PFSK-1 (cell line): ENCODE measurements at regions not wholly inside any gene's neighbourhood (a gene's known extent, or its start where the extent isn't known, plus 50 kb on each side); places are given as distances from the start of the nearest gene placed in this dataset.

Experiments
- FOXP2 ChIP-seq: optimal IDR thresholded peaks from 2 replicates; pipeline ENCODE3; 2011; ENCODE audit warnings: borderline replicate concordance, control low read depth, inconsistent platforms; ENCODE audit not compliant: insufficient read depth; ENCODE audit errors: extremely low read length, extremely low read depth
- POLR2AphosphoS5 ChIP-seq: IDR thresholded peaks from 2 replicates; pipeline ENCODE4 v1.6.1; 2012; ENCODE audit warnings: low read depth, mild to moderate bottlenecking, control low read depth, low read length, moderate library complexity
- REST ChIP-seq, 2 experiments: IDR thresholded peaks; 2 replicates each; pipeline versions ENCODE4 v1.6.1 to v1.8.0; 2011 to 2012; ENCODE audit warnings: low read depth in 2 of 2, low read length in 2 of 2, control low read depth in 1 of 2, inconsistent platforms in 1 of 2, mild to moderate bottlenecking in 1 of 2, moderate library complexity in 1 of 2; ENCODE audit not compliant: insufficient read depth in 1 of 2
- SIN3A ChIP-seq: IDR thresholded peaks from 2 replicates; pipeline ENCODE4 v1.6.1; 2012; ENCODE audit warnings: mild to moderate bottlenecking, low read length, moderate library complexity, borderline replicate concordance; ENCODE audit not compliant: insufficient read depth
- TAF1 ChIP-seq: IDR thresholded peaks from 2 replicates; pipeline ENCODE4 v1.6.1; 2012; ENCODE audit warnings: low read length, control low read depth, borderline replicate concordance; ENCODE audit not compliant: insufficient read depth

- TF ChIP-seq TAF1 (no peak), FOXP2 (no peak), REST (IDR thresholded peaks at IDR 0.05; ENCODE audit: insufficient read depth in 1 of 2, low read depth in 2 of 2, low read length in 2 of 2) (no peak), SIN3A (no peak), POLR2AphosphoS5 (no peak)
Measured at GRCh38 chr9:28839778-28840430, 1266.6 kb upstream of the C9orf72 start.

DNA sequence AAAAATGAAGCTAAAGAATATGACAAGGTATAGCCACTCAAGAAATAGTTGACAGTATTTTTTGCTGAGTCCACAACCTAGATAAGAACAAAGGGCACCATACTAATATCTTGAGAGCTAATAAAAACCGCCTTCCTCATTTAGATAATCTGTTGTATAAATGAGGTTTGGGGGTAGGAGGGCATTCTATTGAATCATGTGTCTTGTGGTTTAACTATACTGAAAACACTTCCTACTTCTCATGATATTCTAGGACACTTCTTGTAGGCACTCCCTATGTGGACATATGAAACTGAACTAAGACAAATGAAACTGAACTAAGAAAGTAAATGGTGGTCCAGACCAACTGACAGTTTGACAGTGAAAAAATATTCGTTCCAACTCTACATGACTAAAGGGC lies 1268.5 kb upstream of the C9orf72 start:
- TF ChIP-seq REST (IDR thresholded peaks at IDR 0.05; ENCODE audit: insufficient read depth in 1 of 2, low read depth in 2 of 2, low read length in 2 of 2): no peak
- TF ChIP-seq POLR2AphosphoS5: no peak
- no peak for TF ChIP-seq TAF1
- TF ChIP-seq FOXP2: no peak
- TF ChIP-seq SIN3A: no peak

- TF ChIP-seq FOXP2 (no peak), SIN3A (no peak), POLR2AphosphoS5 (no peak), REST (IDR thresholded peaks at IDR 0.05; ENCODE audit: insufficient read depth in 1 of 2, low read depth in 2 of 2, low read length in 2 of 2) (no peak), TAF1 (no peak)
Measured at GRCh38 chr9:28847331-28847730, 1274.0 kb upstream of the C9orf72 start.

DNA sequence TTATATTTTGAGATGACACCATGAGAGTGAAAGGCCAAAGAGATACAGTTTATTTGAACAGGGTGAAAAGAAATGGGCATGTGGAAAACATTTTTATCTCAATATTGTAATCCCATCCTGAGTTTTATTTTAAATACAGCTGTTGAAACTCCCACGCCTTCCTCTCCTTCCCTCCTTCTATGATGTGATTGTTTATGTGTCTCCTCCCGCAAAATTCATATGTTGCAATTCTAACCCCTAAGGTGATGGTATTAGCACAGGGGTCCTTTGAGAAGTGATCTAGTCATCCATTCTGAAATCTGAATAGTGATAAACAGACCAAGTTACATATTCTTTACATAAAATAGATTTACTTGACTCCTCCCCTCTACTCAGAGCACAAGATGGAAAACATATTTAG lies 1275.4 kb upstream of the C9orf72 start:
- TF ChIP-seq POLR2AphosphoS5: no peak
- TF ChIP-seq REST (IDR thresholded peaks at IDR 0.05; ENCODE audit: insufficient read depth in 1 of 2, low read depth in 2 of 2, low read length in 2 of 2): no peak
- TF ChIP-seq SIN3A: no peak
- no peak for TF ChIP-seq FOXP2
- TF ChIP-seq TAF1: no peak

DNA sequence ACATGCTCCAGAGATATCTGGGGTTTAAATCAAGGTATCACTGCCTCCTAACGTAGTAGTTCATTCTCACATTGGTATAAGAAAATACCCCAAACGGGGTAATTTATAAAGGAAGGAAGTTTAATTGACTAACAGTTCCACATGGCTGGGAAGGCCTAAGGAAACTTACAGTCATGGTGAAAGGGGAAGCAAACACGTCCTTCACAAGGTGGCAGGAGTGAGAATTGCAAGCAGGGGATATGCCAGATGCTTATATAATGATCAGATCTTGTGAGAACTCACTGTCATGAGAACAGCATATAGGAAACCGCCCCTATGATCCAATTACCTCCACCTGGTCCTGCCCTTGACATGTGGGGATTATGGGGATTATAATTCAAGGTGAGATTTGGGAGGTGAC lies 1280.2 kb upstream of the C9orf72 start:
- TF ChIP-seq SIN3A (no peak), FOXP2 (no peak), POLR2AphosphoS5 (no peak), TAF1 (no peak), REST (IDR thresholded peaks at IDR 0.05; ENCODE audit: insufficient read depth in 1 of 2, low read depth in 2 of 2, low read length in 2 of 2) (no peak)
